Suppressor macrophage treated with lipopolysaccharide for 1 hour (primary cell): ENCODE measurements at regions not wholly inside any gene's neighbourhood (a gene's known extent, or its start where the extent isn't known, plus 50 kb on each side); places are given as distances from the start of the nearest gene placed in this dataset.

Experiments
- DNase-seq, 3 donors: peaks; one replicate each; pipeline ENCODE4 v3.0.0-alpha.2; 2020 to 2022

GRCh38 chr6:6529275-6529674 lies 59.2 kb upstream of the LY86 start:
- DNase-seq = no peak

GRCh38 chr6:6533176-6533575 lies 55.3 kb upstream of the LY86 start:
- DNase-seq = no peak

GRCh38 chr6:6534399-6534798 lies 54.1 kb upstream of the LY86 start:
- DNase-seq = no peak

- no peak for DNase-seq
Observed at GRCh38 chr6:6537488-6538260, 50.8 kb upstream of the LY86 start.

GRCh38 chr6:6538261-6538660 lies 50.3 kb upstream of the LY86 start:
- DNase-seq = no peak
